ENCODE measurements at regions not wholly inside any gene's neighbourhood (a gene's known extent, or its start where the extent isn't known, plus 50 kb on each side); places are given as distances from the start of the nearest gene placed in this dataset.
A peak's percentile ranks its signal among the peaks of the same experiment; 100 is the strongest.

DNA sequence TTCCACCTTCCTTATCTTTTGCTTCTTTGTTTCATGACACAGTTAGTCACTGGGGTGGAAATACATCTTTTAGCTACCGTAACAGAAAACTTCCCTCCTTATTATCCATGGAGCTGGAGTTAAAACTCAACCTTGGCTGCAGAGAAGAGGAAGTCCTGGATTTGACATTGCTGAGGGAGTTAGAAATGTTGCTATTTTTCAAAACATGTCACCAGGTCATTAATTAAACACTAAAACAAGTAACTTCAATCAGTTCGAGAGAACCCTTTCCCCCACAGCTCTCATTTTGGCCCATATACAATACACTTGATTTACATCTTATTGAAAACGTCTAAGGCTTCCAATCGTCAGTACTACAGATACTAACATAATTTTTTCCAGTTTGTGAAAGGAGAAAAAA is 237.9 kb upstream of the CD180 start:
- no peak for DNase-seq

DNA sequence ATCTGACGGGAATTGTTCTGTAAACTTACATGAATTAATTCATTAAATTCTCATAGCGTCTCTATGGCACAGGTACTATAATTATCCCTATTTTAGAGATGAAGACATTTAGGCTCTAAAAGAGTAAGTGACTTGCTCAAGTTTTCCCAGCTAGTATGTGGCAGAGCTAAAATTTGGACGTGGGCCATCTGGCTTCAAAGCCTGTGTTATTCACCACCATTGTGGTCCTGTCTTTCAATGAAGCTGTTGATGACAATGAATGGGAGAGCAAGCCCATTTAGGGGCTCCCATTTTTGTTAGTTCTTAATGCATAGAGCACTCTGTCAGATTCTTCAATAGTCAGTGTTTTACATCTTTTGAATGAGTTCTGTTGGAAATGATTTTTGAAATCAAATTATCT is 236.0 kb upstream of the CD180 start:
- DNase-seq: no peak

DNA sequence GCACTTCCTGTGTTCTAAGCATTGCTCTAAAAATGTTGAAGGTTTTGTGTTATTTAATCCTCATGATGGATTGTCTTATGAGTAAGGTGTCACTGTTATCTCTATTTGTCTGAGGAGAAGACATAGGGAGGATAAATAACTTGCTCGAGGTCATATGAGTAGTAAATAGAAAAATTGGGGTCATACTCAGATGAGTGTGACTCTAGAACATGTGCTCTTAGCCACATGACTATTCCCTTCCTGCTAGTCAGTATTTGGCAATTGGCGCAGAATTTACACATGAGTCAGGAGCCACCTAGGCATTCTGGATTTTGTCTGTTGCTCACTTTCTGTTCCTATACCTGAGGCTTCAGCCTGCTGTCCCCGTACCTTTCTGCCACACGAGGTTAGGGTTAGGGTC is 234.6 kb upstream of the CD180 start:
- no peak for DNase-seq

DNA sequence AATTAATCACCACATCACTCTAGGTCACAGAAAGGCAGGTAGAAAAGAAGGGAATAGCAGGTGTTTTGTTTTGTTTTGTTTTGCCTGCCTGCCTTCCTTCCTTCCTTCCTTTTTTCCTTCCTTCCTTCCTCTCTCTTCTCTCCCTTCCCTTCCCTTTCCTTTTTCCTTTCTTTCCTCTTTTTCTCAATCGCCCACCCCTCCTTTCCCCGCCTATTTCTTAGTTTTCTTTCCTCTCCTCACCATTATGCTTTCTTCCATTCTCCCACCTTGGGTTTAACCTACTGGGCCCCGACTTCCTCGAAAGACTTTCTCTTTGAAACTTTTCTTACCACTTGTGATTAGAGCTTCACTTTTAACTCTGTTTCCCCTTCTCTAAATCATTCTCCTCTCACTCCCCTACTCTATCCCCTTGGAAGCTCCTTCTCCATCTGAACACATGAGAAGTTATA is 231.3 kb upstream of the CD180 start:
- no peak for DNase-seq

DNA sequence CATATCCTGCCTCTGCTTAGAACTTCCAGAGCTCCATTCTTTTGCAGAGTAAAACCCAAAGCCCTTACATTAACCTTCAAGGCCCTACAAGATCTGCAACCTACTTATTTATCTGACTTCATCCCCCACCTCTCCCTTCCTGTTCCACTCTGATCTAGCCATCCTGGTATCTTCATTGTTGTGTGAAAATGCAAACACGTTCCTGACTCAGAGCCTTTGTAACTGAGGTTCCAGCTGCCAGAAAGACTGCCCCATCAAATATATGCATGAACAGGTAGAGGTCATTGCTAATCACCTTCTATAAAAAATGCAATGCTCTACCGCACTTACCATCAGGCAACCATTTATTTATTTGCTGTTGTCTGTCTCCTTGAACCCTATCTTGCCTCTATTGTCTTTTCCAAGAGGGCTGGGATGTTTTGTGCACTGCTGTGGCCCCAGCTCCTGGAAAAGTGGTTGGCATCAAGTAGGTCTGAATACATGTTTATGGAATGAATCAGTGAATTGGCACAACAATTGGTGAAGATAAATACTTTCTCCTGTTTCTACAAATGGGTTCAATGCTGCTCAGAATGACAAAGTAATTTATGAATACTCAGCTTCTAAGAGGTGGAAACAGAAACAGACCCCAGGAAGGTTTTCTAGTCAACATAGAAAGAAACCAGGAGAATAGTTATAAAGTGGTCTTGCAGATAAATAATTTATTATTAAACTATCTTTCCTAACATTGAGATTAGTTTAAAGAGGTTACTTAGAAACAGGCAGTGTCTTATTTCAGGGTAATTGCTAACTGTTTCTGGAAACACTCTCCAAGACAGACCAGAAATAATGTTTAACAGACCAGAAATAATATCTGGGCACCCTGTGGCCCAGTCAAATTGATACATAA is 230.6 kb upstream of the CD180 start:
- DNase-seq: no peak

DNA sequence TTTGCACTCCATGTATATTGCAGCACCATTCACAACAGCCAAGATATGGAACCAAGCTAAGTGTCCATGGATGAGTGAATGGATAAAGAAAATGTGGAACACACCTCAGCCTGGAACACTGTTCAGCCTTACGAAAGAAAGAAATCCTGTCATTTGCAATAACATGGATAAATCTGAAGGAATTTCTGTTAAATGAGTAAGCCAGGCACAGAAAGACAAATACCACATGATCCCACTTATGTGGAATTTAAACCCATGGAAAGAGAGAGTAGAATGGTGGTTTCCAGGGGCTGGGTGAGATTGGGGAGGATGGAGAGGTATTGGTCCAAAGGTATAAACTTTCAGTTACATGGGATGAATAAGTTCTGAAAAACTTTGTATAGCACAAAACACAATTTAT is 228.9 kb upstream of the CD180 start:
- DNase-seq: no peak

DNA sequence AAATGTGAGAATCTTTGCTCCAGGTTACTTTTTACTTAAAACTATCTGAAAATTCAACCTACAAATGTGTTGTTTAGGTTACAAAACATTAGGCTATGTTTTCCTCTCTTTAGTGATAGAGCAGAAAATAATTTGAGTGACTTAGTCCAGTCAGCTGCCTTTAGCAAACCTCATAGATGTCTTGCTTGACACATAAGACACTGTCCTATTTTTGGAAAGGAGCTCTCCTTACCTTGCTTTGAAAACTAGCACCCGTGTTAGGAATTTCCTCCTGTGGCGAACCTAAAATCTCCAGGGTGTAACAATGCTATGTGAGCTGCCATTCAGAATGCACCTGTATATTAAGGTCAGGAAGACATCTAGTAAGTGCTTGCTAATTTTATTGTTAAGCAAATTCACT is 221.2 kb upstream of the CD180 start:
- no peak for DNase-seq

DNA sequence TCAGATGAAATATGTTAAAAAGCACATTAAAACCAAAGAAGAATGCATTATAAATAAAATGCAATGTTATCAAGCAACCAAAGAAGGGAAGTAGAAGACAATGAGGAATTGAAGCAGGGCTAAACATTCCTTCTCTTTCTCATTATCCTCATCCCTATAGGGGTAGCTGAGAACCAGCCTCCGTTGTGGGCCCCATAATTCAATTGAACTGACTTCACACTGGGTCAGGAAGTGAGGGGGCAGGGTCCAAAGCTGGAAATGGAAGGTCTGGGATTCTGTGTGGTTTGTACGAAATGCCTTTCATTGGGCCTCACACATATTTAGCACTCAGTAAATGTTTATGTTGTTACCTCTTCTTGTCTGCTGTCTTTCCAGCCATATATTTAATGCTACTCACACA is 220.4 kb upstream of the CD180 start:
- DNase-seq: no peak

DNA sequence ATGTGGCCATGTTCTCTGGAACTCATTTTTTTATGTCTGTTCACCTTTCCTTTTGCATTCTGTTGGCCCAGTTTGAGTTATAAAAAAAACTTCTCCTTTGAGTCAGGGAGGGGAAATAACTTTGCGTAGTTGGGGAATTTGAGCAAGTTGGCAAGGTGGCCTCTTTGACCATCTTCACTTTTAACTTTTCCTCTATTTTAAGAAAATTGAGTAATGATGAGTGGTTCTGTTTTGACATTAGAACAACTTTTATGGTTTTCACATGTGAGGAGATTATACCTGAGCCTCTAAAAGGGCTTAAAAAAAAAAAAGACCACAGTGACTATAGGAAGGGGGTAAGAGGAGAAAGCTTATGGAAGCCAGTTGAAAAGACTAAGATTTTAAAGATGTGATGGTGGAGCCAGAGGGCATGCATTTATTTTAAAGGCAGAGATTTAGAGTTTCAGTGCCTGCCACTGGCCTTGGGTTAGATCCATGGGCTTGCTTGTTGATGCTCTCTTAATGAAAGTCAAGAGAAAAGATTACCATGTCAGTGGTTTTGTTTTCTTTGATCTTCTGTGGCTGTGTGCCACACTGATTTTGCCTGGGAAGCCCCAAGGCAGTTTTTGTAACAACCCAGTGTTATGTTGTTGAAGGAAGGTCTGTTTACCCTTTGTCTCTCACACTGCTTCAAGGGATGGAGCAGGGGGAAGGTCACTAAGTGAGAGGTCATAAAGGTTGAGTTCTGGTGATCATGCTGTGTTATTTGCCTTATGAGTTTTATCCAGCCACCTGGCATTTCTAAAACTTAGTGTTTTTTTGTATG is 219.7 kb upstream of the CD180 start:
- DNase-seq: peak; percentile 7

DNA sequence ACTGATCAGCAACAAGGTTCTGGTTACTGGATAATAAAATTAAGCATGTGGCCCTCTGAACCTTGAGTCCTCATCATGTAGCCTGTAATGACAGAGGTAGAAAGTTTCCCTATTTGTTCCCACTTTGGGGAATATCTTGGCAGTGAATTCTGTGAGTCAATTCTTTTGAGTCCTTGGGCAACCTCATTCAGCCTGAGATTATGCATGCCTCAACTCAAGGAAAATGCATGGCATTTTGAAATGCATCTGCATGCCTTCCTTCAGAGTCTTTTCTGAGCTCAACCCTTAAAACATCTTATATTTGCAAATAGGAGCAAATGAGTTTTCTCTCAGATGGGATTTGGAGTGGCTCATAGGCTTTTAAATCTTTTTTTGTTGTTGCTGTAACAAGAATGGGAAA is 218.1 kb upstream of the CD180 start:
- DNase-seq: no peak

DNA sequence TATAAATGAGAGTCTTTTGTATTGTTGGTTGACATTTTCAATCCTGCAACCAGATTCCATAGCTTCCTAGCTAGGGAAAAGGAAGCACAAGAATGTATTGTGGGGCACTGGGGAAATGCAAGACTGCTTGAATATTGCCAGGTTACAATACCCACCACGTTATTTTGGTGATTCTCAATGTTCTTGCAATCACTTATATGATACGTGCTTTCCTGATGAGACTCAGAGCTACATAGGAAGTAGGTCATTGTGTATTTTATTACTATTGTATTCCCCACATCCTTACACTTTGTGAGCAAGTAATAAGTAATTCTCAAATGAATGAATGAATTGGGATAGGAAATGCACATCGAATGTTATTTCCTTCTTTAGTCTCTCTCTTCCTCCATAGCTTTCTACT is 217.1 kb upstream of the CD180 start:
- no peak for DNase-seq

DNA sequence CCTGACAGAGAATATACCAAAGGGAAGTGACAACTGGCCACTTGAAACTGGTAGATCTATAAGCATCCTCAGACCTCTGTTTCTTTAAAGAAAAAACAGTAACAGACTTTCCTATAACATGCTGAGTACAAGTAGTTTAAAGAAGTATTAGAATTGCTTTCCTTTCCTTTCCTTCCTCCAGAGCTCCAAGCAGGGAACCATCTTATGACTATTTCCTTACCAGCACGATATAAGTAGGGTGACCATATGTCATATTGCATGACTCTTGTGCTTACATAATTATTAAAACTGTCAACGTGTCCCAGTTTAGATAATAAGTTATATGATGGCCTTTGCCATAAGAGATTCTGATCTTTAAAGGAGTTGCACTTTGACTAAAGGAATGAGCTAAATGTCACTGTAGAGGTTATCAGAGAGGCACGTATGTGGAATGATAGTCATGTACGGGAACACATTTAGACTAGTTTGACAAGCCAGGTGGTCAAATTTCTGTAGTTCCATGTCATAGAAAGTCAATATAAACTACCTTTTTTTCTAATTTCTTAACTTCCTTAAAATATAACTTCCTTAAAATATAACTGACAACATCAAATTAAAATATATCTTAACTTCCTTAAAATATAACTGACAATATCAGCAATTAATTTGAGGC is 212.7 kb upstream of the CD180 start:
- DNase-seq: no peak

DNA sequence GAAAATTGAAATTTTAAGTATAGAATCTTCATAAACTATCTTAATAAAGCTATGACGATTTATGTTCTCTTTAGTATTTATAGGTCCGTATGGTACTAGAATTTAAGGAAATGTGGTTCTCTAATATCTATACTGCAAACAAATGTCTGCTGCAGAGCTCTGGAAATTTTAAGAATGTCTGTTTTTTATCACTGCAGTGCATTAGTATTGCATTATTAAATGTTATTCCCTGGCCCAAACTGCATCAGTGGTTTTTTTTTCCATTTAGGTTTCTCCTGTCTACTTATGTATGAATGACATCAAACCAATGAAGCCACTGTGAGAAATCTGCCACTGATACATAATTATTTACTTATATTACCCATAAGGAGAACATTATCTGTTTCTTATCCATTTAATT is 211.4 kb upstream of the CD180 start:
- no peak for DNase-seq

DNA sequence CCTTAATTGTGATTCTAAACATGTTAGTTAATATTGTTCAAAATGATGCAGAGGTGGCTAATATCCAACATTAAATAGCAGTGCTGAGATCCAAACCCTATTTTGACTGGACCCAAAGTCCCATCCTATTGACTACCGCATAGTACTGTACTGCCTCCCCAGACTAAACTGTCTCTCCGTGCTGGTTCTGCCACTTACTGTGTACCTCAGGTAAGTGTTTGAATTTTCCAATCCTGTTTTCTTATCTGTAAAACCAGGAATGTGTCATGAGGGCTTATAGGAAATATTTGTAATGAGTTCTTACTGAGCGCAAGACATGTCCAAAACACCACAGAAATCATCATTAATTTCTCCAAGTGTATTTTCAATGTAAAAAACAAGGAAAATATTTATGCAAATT is 209.2 kb upstream of the CD180 start:
- no peak for DNase-seq

DNA sequence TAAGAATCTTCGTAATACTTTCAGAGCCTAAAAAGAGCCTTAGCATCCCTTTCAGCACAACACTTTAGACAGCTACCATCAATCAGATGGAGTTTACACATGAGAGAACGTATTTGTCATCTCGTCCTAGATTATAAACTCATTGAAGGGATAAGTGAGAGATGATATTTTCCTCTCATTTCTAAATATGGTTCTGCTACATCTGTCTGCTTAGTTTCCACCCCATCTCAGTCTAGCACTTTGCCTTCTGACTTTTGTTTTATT is 208.4 kb upstream of the CD180 start:
- DNase-seq: no peak

DNA sequence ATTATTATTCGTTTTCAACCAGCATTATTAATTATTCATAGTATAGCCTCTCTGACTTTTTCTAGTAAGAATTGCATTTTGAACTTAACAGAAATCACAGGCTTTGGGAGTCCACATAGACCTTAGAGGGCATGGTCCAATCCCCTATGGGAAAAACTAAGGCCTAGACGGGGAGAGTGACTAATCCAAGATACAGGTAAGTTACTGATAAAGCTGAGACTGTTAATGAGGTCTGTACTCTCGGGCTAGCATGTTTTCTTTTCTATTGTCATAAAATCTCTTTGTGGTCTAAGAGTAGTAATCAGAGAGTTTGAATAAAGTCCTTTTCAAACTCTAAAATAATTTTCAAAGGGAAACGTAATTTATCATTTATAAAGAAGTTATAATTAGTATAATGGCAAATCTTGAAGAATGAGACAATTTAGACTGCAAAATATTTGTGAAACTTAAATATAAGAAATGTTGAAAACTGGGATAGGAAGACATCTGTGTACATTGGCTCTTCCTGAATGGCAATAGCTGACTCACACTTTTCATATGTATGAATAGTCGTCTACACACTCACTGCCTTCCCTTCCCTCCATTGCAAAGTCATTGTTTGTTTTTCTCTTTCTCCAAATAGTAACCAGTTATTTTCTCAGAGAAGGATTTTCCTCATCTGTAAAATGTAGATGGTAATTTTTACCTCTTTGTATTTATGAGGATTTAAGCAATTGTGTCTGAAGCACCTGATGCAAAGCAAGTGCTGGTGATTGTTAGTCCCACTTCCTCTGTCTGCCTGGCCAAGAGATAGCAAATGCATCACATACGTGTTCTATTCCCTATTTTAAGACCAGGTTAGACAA is 207.9 kb upstream of the CD180 start:
- no peak for DNase-seq

DNA sequence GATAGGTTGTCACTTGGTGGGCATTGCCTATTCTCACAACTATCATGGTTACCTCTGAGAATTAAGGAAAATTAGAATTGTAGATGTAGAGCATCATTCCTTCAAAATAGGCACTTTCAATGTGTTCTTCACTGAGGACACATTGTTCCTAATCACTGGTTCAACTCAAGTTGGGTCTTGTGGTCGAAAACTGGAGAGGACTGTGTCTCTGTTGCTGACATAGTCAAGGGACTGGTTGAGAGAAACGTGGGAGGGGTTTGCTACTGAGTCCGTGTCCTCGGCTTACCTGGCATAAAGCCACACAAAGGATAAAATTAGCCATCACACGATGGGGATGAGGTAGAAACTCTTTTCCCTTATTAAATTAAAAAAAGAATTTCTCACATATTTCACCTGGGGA is 205.9 kb upstream of the CD180 start:
- no peak for DNase-seq

DNA sequence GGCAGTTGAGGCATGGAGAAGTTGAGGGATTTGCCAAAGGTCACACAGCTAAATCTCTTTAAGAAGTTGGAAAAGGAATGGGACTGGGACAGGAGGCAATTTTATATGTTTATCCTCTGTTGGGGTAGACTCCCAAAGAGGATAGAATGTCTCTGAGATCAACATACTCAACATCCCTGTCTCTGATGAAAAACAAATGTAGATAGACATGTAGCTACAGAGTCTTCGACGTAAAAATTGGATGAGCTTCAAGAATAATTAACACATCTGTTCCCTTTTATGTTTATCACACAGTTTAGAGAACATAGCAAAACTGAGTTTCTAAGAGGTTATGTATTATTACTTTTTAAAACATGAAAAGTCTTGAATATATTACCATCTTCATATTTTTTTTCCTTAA is 204.6 kb upstream of the CD180 start:
- DNase-seq: no peak

DNA sequence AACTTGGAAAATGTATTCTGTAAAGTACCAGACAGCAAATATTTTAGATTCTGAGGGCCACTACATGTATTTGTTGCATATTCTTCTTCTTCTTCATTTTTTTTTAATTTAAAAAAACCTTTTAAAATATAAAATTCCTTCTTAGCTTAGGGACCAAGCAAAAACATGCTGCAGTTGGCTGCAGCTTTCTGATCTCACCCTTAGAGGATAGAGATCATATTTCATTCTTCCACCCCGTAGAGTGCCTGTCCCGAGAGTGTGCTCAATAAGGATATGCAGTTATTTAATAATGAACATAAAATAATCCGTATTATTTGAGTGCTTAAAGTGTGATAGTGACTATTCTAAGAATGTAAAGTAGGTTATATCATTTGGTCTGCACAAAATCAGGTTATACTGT is 204.2 kb upstream of the CD180 start:
- DNase-seq: no peak

DNA sequence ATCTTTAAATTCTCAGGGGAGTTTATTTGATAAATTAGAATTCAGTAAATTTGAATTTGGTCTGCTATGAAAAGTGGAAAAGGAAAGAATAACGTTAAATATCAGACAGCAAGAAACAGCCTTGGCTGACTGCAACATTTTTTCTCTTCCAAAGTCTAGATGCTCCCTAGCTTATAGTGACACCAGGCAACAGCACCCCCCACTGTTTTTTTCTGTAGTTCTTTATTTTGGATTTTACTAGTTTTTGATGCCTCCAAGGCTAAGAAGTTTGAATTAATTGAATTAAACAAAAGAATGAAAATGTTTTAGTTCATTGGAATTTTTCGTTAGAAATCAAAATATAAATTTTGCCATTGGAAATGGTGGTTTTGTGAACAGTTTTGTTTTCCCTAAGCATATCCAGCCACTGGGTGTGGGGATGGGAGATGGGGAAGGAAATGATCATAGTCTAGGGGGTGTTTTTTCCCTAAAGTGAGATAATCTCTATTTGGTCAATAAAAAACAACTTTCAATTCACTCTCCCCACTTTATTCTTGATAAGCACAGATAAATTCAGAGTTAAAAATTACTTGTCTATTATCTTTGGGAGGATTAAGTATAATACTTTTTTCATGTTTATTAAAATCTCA is 199.3 kb upstream of the CD180 start:
- no peak for DNase-seq

DNA sequence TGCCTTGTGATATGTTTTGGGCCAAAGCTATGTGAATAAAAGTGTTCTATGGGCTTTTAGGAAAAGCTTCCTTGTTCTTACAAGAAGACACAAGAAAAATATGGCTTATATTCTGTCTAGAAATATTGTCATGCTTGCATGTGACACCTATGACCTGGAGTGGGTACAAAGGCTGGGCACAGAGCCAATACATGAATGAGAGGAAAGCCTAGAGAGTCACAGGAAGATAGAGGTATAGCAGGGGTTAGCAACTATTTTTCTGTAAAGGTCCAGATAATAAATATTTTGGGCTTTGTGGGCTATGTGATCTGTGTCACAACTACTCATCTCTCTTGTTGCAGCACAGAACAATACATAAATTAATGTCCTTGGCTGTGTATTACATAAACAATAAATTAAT is 196.6 kb upstream of the CD180 start:
- DNase-seq: no peak

DNA sequence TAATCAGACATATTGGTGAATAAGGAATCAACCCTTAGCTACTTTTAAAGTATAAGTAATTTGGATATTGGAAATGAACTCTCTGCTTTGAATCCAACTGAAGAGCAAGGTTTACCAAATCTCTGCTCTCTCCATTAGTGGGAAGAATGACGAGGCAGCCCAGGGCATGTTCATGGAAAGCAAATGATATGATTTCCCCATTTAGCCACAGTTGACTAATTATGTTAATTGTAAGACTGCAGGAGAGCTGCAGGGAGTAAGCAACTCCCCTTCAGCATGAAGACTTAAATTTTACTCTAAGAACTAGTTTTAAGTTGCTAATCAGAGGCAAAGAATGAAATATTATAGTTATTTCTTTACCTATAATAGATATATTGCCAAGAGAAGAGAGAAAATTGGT is 194.3 kb upstream of the CD180 start:
- no peak for DNase-seq

DNA sequence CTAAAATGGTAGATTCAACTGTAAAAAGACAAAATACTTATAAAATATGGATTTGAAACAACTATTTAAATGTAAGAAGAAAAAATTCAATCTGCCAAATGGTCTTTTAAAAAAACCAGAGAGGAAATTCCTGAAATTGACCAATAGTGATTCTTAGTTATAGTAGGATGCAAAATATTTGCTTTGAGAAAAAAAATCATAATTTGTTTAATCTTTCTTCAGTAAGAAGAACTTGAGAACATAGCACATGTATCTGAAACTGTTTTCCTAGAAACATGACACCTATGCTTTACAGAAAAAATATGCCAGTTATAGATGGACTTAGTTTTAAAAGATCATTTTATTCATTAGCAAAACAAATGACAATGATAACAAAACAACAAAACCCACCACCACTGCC is 186.9 kb upstream of the CD180 start:
- DNase-seq: no peak
